ENCODE measurements at regions not wholly inside any gene's neighbourhood (a gene's known extent, or its start where the extent isn't known, plus 50 kb on each side); places are given as distances from the start of the nearest gene placed in this dataset.

- no peak for TF ChIP-seq CTCF (IDR thresholded peaks at IDR 0.05)
- no peak for TF ChIP-seq REST (IDR thresholded peaks at IDR 0.05)
- no peak for TF ChIP-seq RCOR1 (IDR thresholded peaks at IDR 0.05; ENCODE audit: low read depth, low read length)
- no peak for TF ChIP-seq POLR2A (IDR thresholded peaks at IDR 0.05; ENCODE audit: low read length)
- TF ChIP-seq TFCP2L1 (CRISPR knock-in tag; IDR thresholded peaks at IDR 0.05) = no peak
- TF ChIP-seq EP300 (IDR thresholded peaks at IDR 0.05) = no peak
- TF ChIP-seq MAZ (IDR thresholded peaks at IDR 0.05; ENCODE audit: borderline replicate concordance, low read depth, low read length) = no peak
- TF ChIP-seq SMC3 (IDR thresholded peaks at IDR 0.05) = no peak
These were observed 422.4 kb downstream of the IRX1 start for GRCh38 chr5:4018007-4018406.
